ENCODE measurements at regions not wholly inside any gene's neighbourhood (a gene's known extent, or its start where the extent isn't known, plus 50 kb on each side); places are given as distances from the start of the nearest gene placed in this dataset.
A peak's percentile ranks its signal among the peaks of the same experiment; 100 is the strongest.

- Histone ChIP-seq H3K4me3 (no peak overlapping the region), H3K9me3 (no peaks in the 10 kb centered on the region), H3K27ac (no peak overlapping the region), H3K36me3 (ENCODE audit: low read depth, missing control alignments) (no peaks in the 10 kb centered on the region), H3K4me1 (no peaks in the 10 kb centered on the region), H3K27me3 (no peaks in the 10 kb centered on the region)
- no peak for DNase-seq
- TF ChIP-seq POLR2A (IDR thresholded peaks at IDR 0.05) (no peak), CTCF (IDR thresholded peaks at IDR 0.05) (no peak)
- intact Hi-C loops (cut with DNase I; ENCODE audit: low total_unique reads): no loop called here
Observed at GRCh38 chr6:94372229-94372628, 952.9 kb upstream of the EPHA7 start.

DNA sequence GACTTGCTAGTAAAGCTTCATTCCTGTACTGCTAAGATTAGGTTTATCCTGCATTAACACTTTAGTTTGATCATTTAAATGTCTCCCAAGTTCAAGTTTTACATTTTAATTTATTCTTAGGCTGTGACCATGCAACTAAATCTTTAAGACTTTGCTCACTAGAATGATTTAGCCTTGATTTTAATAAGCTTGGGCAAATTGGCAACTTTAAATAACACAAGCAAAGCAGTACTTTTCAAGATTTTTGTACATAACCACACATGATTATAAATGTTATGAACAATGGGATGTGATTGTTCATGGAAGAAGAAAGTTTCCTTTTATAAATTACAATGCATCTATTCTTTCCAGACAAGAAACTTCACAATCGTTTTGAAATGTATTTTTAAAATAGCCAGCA, 948.0 kb upstream of the EPHA7 start:
- 36 to 67% methylated on average over 1 of the region's 1 CpG for WGBS, 2 donors
- TF ChIP-seq POLR2A (IDR thresholded peaks at IDR 0.05): no peak
- no peak for TF ChIP-seq CTCF (IDR thresholded peaks at IDR 0.05)
- intact Hi-C loops (cut with DNase I; ENCODE audit: low total_unique reads): no loop called here

GRCh38 chr6:94362061-94362864, 942.9 kb upstream of the EPHA7 start:
- Histone ChIP-seq H3K4me3 (peak overlapping the region; percentile 9 to 44), H3K4me1 (no peaks in the 10 kb centered on the region), H3K27ac (no peak overlapping the region), H3K36me3 (ENCODE audit: low read depth, missing control alignments) (no peaks in the 10 kb centered on the region), H3K27me3 (no peaks in the 10 kb centered on the region), H3K9me3 (no peaks in the 10 kb centered on the region)
- intact Hi-C loops (cut with DNase I; ENCODE audit: low total_unique reads): no loop called here
- TF ChIP-seq CTCF (IDR thresholded peaks at IDR 0.05) (no peak), POLR2A (IDR thresholded peaks at IDR 0.05) (no peak)
- 57 to 62% methylated on average over 8 to 26 of the region's 26 CpGs for WGBS, 2 donors
- no peak for DNase-seq

More for the DNA sequence above, 948.0 kb upstream of the EPHA7 start:
- H3K27me3 ChIP-seq: no peaks in the 10 kb centered on the region
- no peak for DNase-seq
- H3K9me3 ChIP-seq: no peaks in the 10 kb centered on the region
- no peaks in the 10 kb centered on the region for H3K36me3 ChIP-seq (ENCODE audit: low read depth, missing control alignments)
- no peaks in the 10 kb centered on the region for H3K4me1 ChIP-seq
- no peak overlapping the region for H3K27ac ChIP-seq
- H3K4me3 ChIP-seq: no peak overlapping the region

DNA sequence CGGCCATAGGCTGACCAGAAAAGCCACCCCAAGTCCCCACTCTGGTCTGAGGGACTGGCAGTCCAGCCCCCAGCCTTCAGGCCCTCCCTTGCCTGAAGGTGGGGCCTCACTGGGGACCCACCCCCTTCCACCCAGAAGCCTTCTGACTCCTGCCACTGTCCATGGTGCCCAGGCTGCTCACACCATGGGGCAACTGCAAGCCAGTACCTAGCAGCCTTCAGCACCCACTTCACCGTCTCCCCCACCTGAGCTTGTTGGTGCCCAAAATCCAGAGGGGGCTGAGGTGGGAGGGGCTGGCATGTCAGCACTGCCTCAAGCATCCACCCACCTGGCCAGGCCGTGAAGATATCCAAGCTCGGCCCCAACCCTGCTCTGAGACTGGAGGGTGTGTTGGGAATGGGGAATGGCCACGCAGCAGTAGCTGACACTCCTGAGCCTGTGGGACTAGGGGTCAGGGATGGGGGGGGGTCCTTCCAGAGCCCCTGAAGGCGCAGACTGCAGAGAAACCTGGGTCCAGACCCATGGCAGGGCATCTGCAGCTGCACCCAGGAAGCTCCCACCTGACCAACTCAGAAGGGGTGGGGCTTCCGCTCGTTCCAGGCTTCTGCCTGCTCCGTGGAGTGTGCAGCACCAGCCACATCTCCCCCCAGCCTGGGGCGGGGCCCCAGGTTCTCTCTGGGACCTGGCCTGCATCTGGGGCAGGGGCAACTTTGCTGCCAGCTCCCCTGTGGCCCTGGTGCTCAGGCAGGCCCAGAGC, 942.1 kb upstream of the EPHA7 start:
- WGBS, 2 donors: 64% methylated on average over 10 of the region's 10 CpGs; no CpG with 5 or more reads in 1 of the 2 donors
- intact Hi-C loops (cut with DNase I; ENCODE audit: low total_unique reads): no loop called here
- H3K36me3 ChIP-seq (ENCODE audit: low read depth, missing control alignments): no peaks in the 10 kb centered on the region
- H3K4me1 ChIP-seq: no peaks in the 10 kb centered on the region
- H3K9me3 ChIP-seq: no peaks in the 10 kb centered on the region
- DNase-seq: no peak
- TF ChIP-seq POLR2A (IDR thresholded peaks at IDR 0.05) (no peak), CTCF (IDR thresholded peaks at IDR 0.05) (no peak)
- H3K27ac ChIP-seq: no peak overlapping the region
- no peaks in the 10 kb centered on the region for H3K27me3 ChIP-seq
- H3K4me3 ChIP-seq: peak overlapping the region; percentile 9 to 44
